Activated CD8-positive, alpha-beta memory T cell treated with anti-CD3 and anti-CD28 coated beads for 4 hours (primary cell): ENCODE measurements at regions not wholly inside any gene's neighbourhood (a gene's known extent, or its start where the extent isn't known, plus 50 kb on each side); places are given as distances from the start of the nearest gene placed in this dataset.

Experiments used
- DNase-seq, 2 donors: peaks; one replicate each; pipeline ENCODE4 v3.0.0-alpha.2; 2020; ENCODE audit warnings: low read depth in 2 of 2

- no peak for DNase-seq
Measured at GRCh38 chr1:232445361-232446106, 184.4 kb downstream of the SIPA1L2 start.

- DNase-seq: no peak
Measured at GRCh38 chr1:232443372-232443771, 186.6 kb downstream of the SIPA1L2 start.

GRCh38 chr1:232441036-232441411, 188.9 kb downstream of the SIPA1L2 start:
- DNase-seq: no peak

- DNase-seq: no peak
Measured at GRCh38 chr1:232440325-232441035, 189.5 kb downstream of the SIPA1L2 start.

GRCh38 chr1:232439011-232439410, 190.9 kb downstream of the SIPA1L2 start:
- no peak for DNase-seq

- no peak for DNase-seq
Measured at GRCh38 chr1:232438476-232438875, 191.5 kb downstream of the SIPA1L2 start.

- no peak for DNase-seq
Measured at GRCh38 chr1:232437510-232437909, 192.4 kb downstream of the SIPA1L2 start.

- no peak for DNase-seq
Measured at GRCh38 chr1:232435729-232436128, 194.2 kb downstream of the SIPA1L2 start.

- no peak for DNase-seq
Measured at GRCh38 chr1:232432313-232432712, 197.6 kb downstream of the SIPA1L2 start.

GRCh38 chr1:232431748-232432147, 198.2 kb downstream of the SIPA1L2 start:
- no peak for DNase-seq

- DNase-seq: no peak
Measured at GRCh38 chr1:232431326-232431725, 198.6 kb downstream of the SIPA1L2 start.

- DNase-seq: no peak
Measured at GRCh38 chr1:232430467-232430866, 199.5 kb downstream of the SIPA1L2 start.

- no peak for DNase-seq
Measured at GRCh38 chr1:232428786-232429530, 201.0 kb downstream of the SIPA1L2 start.

- DNase-seq: no peak
Measured at GRCh38 chr1:232428036-232428645, 201.8 kb downstream of the SIPA1L2 start.

- no peak for DNase-seq
Measured at GRCh38 chr1:232426801-232427200, 203.1 kb downstream of the SIPA1L2 start.

- no peak for DNase-seq
Measured at GRCh38 chr1:232425421-232425820, 204.5 kb downstream of the SIPA1L2 start.

GRCh38 chr1:232423591-232423990, 206.3 kb downstream of the SIPA1L2 start:
- DNase-seq: no peak

GRCh38 chr1:232422898-232423297, 207.0 kb downstream of the SIPA1L2 start:
- DNase-seq: no peak

GRCh38 chr1:232422098-232422497, 207.8 kb downstream of the SIPA1L2 start:
- no peak for DNase-seq

- no peak for DNase-seq
Measured at GRCh38 chr1:232421143-232421796, 208.7 kb downstream of the SIPA1L2 start.

- DNase-seq: no peak
Measured at GRCh38 chr1:232417636-232418248, 212.2 kb downstream of the SIPA1L2 start.
